ENCODE measurements at regions not wholly inside any gene's neighbourhood (a gene's known extent, or its start where the extent isn't known, plus 50 kb on each side); places are given as distances from the start of the nearest gene placed in this dataset.

DNA sequence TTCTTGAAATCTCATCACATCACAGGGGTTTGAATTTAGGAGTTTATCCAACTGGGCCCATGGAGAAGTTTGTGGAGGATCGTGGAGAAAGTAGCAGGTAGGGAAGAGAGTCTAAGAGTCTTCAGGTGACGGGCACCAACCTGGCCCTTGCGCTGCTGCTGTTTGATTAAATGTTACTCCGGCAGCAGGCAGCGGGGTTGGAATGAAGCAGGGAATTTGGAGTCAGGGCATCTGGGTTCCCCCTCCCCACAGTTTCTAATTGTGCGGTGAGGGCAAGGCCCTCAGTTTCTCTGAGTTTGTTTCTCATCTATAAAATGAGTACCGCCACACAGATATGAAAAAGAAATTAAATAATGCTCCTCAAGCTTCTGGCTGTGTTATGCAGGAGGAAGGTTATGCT is 182.9 kb upstream of the RGMA start:
- no peak for DNase-seq (ENCODE audit: low read depth)

DNA sequence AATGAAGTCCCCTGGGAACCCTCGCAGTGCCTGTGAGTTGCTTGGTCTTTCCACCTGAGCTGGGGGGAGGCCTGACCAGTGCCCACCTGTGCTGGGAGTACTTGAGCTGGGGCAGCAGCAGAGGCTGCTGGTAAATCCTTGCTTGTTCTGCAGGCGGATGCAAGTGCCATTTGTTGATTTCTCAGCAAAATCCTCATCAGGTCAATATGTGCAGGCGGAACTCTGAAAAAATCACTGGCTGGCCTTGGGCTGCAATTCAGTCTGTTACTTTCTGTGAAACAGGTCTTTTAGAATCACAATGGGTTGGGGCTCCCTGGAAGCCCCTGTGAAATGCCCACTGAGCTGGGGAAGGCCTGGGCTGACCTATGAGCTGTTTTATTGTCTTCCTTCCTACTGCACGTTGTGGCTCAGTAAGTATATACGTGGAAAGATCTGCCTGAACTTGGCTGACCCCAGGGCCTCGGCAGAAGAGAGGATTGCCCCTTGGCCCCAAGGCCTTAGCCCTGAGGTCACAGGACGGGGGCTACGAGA is 182.0 kb upstream of the RGMA start:
- no peak for DNase-seq (ENCODE audit: low read depth)

DNA sequence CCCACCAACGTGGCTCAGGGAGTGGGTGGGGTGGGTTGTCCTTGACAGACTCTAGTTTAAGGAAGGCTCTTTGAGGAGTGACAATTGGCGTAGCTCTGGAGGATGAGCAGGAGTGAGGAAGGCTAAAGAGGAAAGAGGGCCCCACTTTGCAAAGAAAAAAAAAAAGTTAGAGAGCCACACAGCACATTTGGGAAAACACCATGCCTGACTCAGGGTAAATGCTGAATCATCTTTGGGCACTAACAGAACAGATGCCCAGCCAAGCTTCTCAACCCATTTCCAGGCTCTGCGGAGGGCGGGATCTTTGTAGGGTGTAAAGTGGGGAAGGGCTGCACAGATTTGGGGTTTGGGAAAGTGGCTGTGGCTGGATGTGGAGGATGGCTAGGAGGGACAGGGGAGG is 179.1 kb upstream of the RGMA start:
- no peak for DNase-seq (ENCODE audit: low read depth)

- DNase-seq (ENCODE audit: low read depth) = no peak
Observed at GRCh38 chr15:93266291-93266690, 177.3 kb upstream of the RGMA start.

GRCh38 chr15:93265111-93265556 is 176.1 kb upstream of the RGMA start:
- DNase-seq (ENCODE audit: low read depth) = no peak

DNA sequence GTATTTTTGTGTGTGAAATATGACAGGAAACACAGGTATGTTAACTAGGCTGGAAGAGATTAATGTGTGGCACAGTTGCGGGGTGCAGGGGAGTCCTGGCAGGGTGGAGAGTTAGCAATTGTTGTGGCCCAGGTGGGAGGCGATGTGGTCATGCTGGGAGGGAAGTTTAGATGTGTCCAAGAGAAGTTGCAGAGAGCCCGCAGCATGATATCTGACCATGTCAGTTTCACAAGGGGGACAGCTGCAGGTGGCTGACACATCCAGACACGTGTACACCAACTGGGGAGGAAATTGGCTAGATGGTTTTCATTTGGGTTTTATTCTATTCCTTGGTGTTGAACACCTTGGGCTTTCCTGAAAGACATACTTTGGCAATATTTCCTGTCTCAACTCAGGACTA is 172.8 kb upstream of the RGMA start:
- DNase-seq (ENCODE audit: low read depth) = no peak

DNA sequence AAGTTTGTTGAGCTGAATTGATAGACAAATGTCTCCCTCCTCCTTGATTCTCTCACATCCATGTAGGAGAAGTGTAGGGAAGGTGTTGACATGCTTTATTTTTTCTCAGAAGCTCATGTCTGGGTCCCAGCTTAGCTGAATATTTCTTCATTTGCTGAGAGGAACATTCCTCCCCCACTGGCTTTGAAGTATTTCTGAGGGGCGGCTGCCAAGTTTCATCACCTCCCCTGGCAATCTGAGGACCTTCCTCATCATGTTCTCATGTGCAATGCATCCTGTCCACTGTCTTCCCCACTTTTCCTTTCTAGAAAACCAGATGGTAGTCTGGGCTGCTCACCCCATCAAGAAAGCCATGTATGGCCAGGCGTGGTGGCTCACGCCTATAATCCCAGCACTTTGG is 168.9 kb upstream of the RGMA start:
- no peak for DNase-seq (ENCODE audit: low read depth)

GRCh38 chr15:93253681-93254080 is 164.7 kb upstream of the RGMA start:
- no peak for DNase-seq (ENCODE audit: low read depth)

- DNase-seq (ENCODE audit: low read depth) = no peak
Observed at GRCh38 chr15:93252780-93253179, 163.8 kb upstream of the RGMA start.

GRCh38 chr15:93250950-93251349 is 161.9 kb upstream of the RGMA start:
- DNase-seq (ENCODE audit: low read depth) = no peak

- DNase-seq (ENCODE audit: low read depth) = no peak
Observed at GRCh38 chr15:93250209-93250608, 161.2 kb upstream of the RGMA start.

DNA sequence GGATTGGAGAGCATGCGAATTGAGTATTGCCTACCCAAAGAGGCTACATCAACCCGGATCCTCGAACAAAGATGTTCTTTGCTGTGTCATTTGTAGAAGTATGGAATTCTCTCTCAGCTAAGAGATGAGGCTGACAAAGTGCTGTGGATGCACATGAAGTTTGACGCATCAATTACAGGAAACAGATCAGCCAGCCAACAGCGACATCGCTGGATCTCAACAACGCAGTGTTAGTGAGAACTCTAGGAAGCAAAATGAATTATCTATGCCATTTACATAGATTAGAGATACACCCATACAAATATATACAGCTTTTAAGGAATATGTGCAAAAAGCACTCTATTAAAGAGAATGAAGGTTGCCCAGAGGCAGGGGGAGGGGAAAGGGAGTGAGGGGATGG is 160.6 kb upstream of the RGMA start:
- no peak for DNase-seq (ENCODE audit: low read depth)

DNA sequence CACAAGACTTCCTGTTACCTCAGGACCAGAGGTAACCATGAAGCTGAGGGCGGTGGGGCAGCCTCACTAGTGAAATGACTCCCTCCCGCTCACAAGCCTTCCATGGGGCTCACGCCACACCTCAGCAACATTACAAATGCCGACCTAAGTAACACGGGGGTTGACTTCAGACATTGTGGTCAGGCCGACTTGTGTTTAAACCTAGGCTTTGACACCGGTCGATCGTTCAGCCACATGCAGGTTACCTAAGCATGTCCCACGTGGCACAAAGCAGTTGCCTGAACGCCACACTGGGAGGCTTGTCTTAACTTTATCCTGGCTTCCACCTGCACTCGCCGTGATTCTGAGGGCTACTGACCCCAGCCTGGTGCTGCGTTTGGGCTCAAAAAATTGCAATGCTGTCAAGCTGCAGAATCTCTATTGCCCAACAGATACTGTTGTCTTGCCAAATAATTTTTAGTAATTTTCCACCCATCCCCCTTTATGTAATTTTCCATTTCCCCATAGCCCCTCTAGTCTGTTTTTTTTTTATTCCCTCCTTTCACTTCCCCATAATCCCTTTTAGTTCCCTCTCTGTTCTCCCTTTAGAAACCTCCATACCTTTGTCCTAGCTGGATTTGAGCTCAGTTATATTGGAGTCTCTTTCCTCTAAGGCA is 158.6 kb upstream of the RGMA start:
- no peak for DNase-seq (ENCODE audit: low read depth)

GRCh38 chr15:93246266-93247242 is 157.5 kb upstream of the RGMA start:
- DNase-seq (ENCODE audit: low read depth) = no peak

DNA sequence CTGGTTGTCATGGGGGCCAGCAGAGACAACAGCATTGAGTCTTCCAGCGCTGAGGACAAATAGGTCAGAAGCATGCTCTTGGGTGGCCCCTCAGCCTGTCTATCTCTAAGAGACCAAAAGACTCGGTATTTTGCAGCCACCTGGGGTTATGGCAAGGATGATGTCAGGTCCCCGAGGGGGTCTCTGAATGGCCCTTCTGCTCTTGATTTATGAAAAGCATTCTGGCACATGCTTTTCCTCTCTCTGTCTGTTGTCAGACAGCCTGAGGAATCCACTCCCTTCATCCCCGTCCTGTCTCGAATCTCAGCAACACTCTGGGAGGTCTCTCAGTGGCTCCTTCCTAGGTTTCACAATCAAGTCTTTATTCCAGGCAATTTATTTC is 156.6 kb upstream of the RGMA start:
- no peak for DNase-seq (ENCODE audit: low read depth)

- DNase-seq (ENCODE audit: low read depth) = no peak
Observed at GRCh38 chr15:93244696-93245660, 156.0 kb upstream of the RGMA start.

DNA sequence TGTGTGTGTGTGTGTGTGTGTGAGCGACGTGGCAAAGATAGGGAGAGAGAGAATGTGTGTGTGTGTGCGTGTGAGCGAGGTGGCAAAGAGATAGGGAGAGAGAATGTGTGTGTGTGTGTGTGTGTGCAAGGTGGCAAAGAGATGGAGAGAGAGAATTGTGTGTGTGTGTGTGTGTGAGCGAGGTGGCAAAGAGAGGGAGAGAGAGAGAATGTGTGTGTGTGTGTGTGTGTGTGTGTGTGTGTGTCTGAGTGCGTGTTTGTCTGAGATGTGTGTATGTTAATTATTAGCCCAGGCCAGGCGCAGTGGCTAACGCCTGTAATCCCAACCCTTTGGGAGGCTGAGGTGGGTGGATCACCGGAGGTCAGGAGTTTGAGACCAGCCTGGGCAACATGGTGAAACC is 154.6 kb upstream of the RGMA start:
- no peak for DNase-seq (ENCODE audit: low read depth)

DNA sequence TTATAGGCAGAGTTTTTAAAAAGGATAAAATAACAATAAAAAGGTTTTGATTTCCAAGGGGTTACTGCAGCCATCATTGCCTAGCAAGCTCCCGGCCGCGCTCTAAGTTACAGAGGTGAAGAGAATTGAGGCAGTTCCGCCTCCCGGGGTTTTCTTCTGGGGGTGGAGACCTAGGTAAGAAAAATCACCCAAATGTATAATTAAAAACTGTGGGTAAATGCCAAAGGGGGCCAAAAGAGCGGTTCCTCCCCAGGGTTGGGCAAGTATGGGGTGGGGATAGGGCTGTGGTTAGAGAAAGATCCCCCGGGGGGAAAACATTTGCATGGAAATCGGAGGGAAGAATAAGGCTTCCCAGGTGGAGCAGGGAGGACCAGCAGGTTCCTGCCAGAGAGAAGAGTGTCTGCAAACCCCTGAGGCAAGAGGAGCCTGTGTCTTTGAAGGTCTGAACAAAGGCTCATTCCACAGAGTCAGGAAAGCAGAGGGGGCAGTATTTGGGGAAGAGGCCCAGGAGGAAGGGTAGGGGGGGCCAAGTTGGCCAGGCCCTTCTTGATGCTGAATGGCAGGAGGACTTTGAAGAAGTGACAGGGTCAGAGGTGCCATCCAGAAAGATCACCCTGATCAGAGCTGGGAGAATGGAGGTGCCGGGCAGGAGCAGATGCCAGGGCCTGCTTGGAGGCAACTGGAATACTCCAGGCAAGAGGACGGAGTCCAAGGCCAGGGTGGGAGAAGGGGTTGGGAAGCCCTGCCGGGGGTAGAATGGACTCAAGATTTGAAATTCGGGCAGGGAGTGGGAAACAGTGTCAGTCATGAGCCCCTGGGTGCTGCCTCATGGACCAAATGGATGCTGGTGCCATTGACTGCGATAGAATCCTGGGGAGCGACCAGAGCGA is 152.9 kb upstream of the RGMA start:
- DNase-seq (ENCODE audit: low read depth) = no peak

DNA sequence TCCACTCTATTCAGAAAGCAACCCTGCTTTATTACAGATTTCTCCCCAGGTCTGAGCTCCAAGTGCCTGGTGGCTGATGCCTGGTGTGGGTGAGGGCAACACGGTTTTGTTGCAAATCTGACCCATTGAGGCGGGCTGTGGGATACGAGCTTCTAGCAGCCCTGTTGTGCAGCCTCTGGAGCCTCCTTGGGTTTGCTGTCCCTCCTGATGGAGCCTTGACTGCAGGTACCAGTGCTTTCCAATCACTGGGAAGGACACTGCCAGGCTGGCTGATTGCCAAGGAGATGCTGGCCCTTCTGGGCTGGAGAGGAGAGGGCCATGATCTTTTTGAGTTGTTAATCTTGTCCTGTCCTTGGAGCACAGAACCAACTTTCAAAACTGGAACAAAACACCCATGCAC is 151.0 kb upstream of the RGMA start:
- DNase-seq (ENCODE audit: low read depth) = no peak

DNA sequence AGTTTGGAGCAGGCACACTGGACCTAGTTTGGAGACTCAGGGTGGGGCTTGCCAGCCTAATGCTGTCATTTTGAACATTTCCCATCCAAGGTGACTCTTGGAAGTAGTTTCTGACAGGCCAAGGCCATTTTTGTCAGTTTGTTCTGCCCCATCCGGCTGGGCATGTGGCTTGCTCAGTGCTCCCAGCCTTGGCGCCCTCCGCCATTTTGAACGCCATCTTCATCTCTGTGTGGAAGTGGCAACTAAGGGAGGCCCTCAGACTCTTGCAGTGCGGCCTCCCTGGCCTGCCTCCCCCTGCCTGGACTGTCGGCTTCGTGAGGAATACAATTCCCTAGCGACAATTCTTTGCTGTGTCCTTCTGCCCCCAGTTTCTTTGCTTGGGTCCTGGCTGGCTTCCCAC is 150.6 kb upstream of the RGMA start:
- DNase-seq (ENCODE audit: low read depth) = no peak

DNA sequence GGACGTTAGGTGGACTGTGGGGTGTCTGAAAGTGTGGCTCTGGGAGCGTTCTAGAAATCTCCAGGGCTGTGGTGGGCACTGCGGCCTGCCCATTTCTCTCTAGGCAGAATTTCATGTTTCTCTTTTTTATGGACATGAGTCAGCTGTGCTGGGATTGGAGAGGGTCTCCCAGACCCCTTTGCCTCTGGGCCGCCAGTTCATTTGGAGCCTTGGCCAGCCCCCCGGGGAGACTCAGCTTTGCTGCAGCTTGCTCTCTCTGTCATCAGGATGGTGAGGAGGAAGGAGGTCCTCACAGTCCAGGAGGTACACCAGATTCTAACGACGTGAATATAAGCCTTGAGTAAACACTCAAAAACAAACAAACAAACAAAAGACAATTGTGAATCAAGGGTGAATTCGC is 149.6 kb upstream of the RGMA start:
- DNase-seq (ENCODE audit: low read depth) = no peak
